GM11168 (cell line): ENCODE measurements at regions not wholly inside any gene's neighbourhood (a gene's known extent, or its start where the extent isn't known, plus 50 kb on each side); places are given as distances from the start of the nearest gene placed in this dataset.

ENCODE experiments used
- in situ Hi-C: fragments of 300-500 bp; cut with MboI; formaldehyde crosslinking; loops from one replicate; pipeline ENCODE4 v1.12.0; 2022; ENCODE audit warnings: low sequenced_read_pairs; ENCODE audit not compliant: unreplicated experiment

DNA sequence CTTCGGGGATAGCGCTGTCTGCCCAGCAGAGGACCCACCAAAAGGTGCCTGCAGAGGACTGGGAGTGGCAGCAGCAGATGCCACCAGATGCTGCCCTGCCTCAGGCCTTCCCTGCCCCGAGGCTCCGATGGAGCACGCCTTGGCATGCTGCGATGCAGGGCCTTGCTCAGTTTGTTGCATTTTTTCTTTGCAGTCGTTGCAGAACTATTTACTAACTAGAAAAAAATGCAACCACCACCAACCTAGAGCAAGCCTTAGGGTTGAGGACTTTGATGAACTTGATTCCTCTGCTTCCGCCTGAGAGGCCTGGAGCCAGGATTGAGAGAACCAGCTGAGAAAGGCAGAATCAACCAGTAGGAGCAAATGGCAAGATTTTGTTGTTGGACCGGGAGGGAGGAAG is 585.6 kb upstream of the MKI67 start:
- in situ Hi-C loops, result no loop called here

- in situ Hi-C loops, result no loop called here
Observed at GRCh38 chr10:128712661-128713400, 586.6 kb upstream of the MKI67 start.

GRCh38 chr10:128713471-128713870 is 587.2 kb upstream of the MKI67 start:
- in situ Hi-C loops, result no loop called here

DNA sequence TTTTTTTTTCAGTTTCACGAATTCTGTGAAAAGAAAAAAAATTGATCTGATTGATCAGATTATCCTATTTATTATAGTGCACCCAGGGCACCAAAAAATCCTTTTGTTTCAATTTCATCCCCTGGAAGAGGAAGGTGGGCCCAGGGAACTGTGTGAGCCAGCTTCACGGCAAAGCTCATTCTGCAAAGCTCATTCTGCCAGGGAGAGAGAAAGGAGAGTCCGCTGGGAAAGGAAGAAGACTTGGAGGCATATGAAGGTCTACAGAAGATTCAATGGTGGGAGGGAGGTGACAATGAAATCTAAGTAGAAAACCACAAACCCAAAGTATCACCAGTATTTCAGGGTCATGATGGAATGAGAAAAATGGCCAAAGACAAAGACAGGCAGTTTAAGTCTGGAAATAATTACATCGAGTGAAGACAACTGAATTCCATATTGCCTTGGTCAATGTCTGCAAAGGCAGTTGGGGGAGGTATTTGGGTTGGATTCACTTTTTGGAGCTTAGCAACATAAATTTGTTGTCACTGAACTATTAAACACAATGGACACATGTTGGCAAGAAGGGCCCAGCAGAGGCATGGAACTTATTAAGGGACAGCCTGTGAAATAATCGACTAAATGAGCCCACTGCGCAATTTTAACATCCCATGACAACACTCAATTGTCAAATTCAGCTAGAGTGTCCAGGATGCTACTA is 587.8 kb upstream of the MKI67 start:
- in situ Hi-C loops, result no loop called here

- in situ Hi-C loops, result no loop called here
Observed at GRCh38 chr10:128714644-128715415, 588.6 kb upstream of the MKI67 start.

- in situ Hi-C loops, result no loop called here
Observed at GRCh38 chr10:128716181-128716580, 590.0 kb upstream of the MKI67 start.

GRCh38 chr10:128721963-128722445 is 595.8 kb upstream of the MKI67 start:
- in situ Hi-C loops, result no loop called here

GRCh38 chr10:128722947-128723346 is 596.7 kb upstream of the MKI67 start:
- in situ Hi-C loops, result no loop called here

GRCh38 chr10:128723631-128724205 is 597.5 kb upstream of the MKI67 start:
- in situ Hi-C loops, result no loop called here

DNA sequence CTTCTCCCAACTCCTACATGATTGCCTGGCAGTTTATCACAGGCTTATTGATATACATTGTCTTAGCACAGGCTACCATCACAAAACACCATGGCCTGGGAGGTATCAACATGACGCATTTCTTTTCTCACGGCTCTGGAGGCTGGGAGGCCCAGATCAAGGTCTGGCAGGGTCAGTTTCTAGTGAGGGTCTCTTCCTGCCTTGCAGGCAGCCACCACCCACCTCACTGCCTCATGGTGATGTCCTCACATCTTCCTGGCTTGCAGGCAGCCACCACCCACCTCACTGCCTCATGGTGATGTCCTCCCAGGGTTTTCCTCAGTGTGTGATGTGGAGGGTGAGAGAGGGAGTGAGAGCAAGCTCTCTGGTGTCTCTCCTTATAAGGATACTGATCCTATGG is 599.3 kb upstream of the MKI67 start:
- in situ Hi-C loops, result no loop called here

DNA sequence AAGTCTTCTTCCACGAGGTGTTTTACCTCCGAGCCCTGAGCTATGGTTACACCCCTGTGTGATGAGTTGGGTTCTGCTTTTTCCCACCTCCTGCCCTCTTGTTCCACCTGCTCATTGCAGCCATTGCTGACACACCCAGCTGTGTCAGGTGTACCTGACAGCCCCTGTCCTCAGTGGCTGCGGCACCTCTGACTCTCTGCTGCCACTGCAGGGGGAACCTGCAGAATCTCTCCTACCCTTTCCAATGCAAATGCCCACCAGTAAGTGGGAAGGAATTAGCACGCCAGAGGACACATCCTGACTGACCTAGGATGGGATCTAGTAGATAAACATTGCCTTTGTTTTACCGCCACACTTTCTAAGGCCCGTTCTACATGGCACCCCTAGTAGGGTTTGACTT is 600.9 kb upstream of the MKI67 start:
- in situ Hi-C loops, result no loop called here

GRCh38 chr10:128729910-128730420 is 603.7 kb upstream of the MKI67 start:
- in situ Hi-C loops, result no loop called here

- in situ Hi-C loops, result no loop called here
Observed at GRCh38 chr10:128730922-128731321, 604.7 kb upstream of the MKI67 start.

DNA sequence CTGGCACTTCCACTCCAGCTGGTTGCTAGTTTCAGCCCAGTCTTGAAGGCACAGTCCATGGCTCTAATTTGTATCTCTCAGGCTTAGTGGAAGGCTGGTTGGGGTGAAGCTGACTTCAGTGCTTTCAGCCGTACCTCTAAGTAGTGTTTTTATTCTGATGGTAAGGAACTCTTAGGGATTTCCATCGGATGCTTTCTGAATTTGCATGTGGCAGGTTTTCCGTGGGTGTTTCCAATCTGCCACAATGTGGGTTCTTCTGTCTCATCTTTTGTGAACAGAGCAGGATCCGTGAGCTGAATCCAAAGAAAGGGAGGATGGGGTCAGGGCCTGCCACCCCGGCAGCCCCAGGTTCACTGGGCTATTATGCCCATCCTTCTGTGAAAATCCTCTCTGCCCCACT is 607.9 kb upstream of the MKI67 start:
- in situ Hi-C loops, result no loop called here

DNA sequence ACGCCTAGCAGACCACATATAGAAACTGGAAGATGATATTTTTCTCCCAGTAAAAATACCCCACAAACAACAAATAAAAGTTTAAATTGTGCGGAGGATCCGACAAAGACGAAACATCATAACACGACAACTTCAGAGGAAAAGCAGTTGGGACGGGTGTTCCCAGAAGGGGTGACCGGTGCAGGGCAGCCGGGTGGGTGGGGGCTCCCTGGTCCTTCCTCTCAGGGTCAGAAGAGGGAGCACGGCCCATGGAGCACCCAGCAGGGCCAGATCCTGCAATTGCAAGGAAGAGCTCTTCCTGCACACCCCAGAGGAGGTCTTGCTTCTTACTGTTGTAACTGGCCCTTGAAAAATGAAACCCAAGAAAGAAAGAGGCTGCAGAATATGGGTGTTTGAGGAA is 608.5 kb upstream of the MKI67 start:
- in situ Hi-C loops, result no loop called here

GRCh38 chr10:128735996-128736395 is 609.8 kb upstream of the MKI67 start:
- in situ Hi-C loops, result no loop called here

- in situ Hi-C loops, result no loop called here
Observed at GRCh38 chr10:128738386-128738915, 612.2 kb upstream of the MKI67 start.

DNA sequence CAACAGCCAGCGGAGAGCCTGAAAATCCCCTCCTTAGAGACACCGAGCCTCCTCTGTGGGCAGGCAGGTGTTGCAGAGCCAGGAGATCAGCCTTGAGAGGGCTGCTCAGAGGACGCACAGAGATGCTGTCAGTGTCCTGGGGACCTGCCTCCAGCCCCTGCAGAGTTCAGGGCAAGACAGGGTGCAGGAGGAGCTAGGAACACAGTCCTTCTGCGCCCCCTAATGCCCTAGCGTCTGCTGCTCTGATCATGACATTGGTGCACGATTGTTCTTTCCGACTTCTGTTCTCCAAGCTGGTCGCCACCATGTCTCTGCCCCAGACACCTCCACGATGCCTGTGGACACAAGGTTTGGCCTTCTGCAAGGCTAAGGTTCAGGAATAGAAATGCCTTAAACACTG is 613.7 kb upstream of the MKI67 start:
- in situ Hi-C loops, result no loop called here

- in situ Hi-C loops, result no loop called here
Observed at GRCh38 chr10:128741180-128741579, 615.0 kb upstream of the MKI67 start.

DNA sequence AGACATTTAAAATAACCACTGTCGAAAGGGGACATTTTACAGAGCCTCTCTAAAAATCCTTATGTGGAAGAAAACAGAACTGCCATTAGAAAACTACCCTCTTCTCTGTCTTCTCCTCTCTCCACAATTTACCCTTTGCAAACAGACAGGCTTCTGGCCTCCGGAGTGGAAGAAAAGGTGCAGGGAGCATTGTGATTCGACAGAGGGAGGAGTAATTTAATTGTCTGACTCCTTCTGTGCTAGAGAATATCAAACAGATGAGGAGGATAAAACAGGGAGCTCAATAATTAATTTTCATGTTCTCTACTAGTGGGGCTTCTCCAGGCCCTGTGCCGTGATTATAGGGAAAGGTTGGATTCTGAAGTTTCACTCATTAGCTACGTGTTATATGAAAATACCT is 615.5 kb upstream of the MKI67 start:
- in situ Hi-C loops, result no loop called here
